Type B pancreatic cell (in vitro differentiated cells): ENCODE measurements at regions not wholly inside any gene's neighbourhood (a gene's known extent, or its start where the extent isn't known, plus 50 kb on each side); places are given as distances from the start of the nearest gene placed in this dataset.

Source experiments
- DNase-seq: peaks from one replicate; pipeline ENCODE4 v3.0.0; 2021; ENCODE audit warnings: mixed read lengths; ENCODE audit not compliant: unreplicated experiment; ENCODE audit errors: extremely low spot score
- H3K27ac Mint-ChIP-seq: 2 replicates; pipeline ENCODE4 v1.8.0; 2021; ENCODE audit warnings: mild to moderate bottlenecking, mixed read lengths
- H3K27me3 Mint-ChIP-seq: 2 replicates; pipeline ENCODE4 v1.8.0; 2021; ENCODE audit warnings: mixed read lengths
- H3K36me3 Mint-ChIP-seq: 2 replicates; pipeline ENCODE4 v1.8.0; 2021; ENCODE audit warnings: mixed read lengths
- H3K4me1 Mint-ChIP-seq: one replicate; pipeline ENCODE4 v1.8.0; 2021; ENCODE audit warnings: mixed read lengths; ENCODE audit not compliant: unreplicated experiment
- H3K4me3 Mint-ChIP-seq: 2 replicates; pipeline ENCODE4 v1.8.0; 2021; ENCODE audit warnings: mild to moderate bottlenecking, mixed read lengths
- H3K9me3 Mint-ChIP-seq: 2 replicates; pipeline ENCODE4 v1.8.0; 2021; ENCODE audit warnings: mixed read lengths
- CTCF ChIP-seq: fragments of 200-600 bp; sonication (generic); conservative IDR thresholded peaks from 2 replicates; pipeline ENCODE4 v1.5.0; 2021; ENCODE audit warnings: antibody characterized with exemption, mild to moderate bottlenecking

GRCh38 chr18:59787998-59788790 lies 91.0 kb upstream of the CCBE1 start:
- H3K27ac Mint-ChIP-seq, result no peak overlapping the region
- peaks cover 5% of the 10 kb centered on the region for H3K27me3 Mint-ChIP-seq
- no peak overlapping the region for H3K4me3 Mint-ChIP-seq
- no peak for TF ChIP-seq CTCF
- peaks cover 14% of the 10 kb centered on the region for H3K4me1 Mint-ChIP-seq
- DNase-seq, result no peak
- no peaks in the 10 kb centered on the region for H3K9me3 Mint-ChIP-seq
- no peaks in the 10 kb centered on the region for H3K36me3 Mint-ChIP-seq

GRCh38 chr18:59784694-59785093 lies 87.5 kb upstream of the CCBE1 start:
- TF ChIP-seq CTCF, result no peak
- Mint-ChIP-seq H3K4me1 (peaks cover 17% of the 10 kb centered on the region), H3K27me3 (peaks cover 9% of the 10 kb centered on the region), H3K36me3 (no peaks in the 10 kb centered on the region), H3K27ac (no peak overlapping the region), H3K9me3 (no peaks in the 10 kb centered on the region), H3K4me3 (no peak overlapping the region)
- DNase-seq, result no peak

DNA sequence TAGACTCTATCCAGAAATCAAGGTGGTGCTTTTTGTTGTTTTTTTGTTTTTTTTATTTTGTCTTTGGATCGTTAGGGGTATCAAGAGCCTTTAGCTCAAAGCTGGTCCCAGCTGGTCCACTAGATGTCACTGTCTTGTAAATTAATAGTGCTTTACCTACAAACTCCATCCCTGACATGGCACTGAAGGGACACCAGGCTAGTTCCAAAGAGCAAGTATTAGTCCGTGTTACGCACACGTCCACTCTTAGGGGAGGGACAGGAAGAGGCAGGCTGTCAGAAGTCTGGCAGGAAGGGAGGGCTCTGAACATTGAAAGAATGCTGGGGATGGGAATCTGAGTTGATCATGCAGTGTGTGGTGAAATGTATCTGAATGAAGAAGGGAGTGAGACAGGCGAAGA lies 85.9 kb upstream of the CCBE1 start:
- peaks cover 9% of the 10 kb centered on the region for H3K4me1 Mint-ChIP-seq
- no peaks in the 10 kb centered on the region for H3K36me3 Mint-ChIP-seq
- H3K27ac Mint-ChIP-seq, result no peak overlapping the region
- H3K9me3 Mint-ChIP-seq, result no peaks in the 10 kb centered on the region
- no peak overlapping the region for H3K4me3 Mint-ChIP-seq
- peak; percentile 69 for TF ChIP-seq CTCF
- peaks cover 13% of the 10 kb centered on the region for H3K27me3 Mint-ChIP-seq
- DNase-seq, result no peak

DNA sequence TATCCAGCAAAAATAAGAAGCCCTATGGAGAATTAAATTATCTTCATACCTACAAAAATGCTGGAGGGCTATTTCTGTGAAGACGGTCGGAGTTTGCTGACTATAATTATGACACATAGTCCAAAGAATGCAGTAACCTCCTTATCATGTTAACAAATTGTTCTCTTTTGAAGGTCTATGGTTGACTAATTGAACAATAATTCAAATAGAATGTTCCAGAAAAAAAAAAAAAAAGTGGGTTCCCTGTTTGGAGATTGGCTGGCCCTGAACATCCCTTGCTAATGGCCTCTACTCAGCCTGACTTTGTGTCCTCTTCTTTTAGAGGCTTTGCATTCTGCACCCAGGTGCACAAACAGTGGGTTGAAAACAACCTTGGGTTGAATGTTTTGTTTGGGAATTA lies 82.8 kb upstream of the CCBE1 start:
- H3K36me3 Mint-ChIP-seq, result no peaks in the 10 kb centered on the region
- H3K4me3 Mint-ChIP-seq, result no peak overlapping the region
- peaks cover 4% of the 10 kb centered on the region for H3K4me1 Mint-ChIP-seq
- peaks cover 5% of the 10 kb centered on the region for H3K9me3 Mint-ChIP-seq
- no peak for DNase-seq
- peaks cover 25% of the 10 kb centered on the region for H3K27me3 Mint-ChIP-seq
- TF ChIP-seq CTCF, result no peak
- H3K27ac Mint-ChIP-seq, result no peak overlapping the region

GRCh38 chr18:59778434-59778833 lies 81.2 kb upstream of the CCBE1 start:
- peaks cover 4% of the 10 kb centered on the region for H3K4me1 Mint-ChIP-seq
- no peak for DNase-seq
- H3K36me3 Mint-ChIP-seq, result no peaks in the 10 kb centered on the region
- no peak for TF ChIP-seq CTCF
- no peak overlapping the region for H3K27ac Mint-ChIP-seq
- peaks cover 9% of the 10 kb centered on the region for H3K9me3 Mint-ChIP-seq
- no peak overlapping the region for H3K4me3 Mint-ChIP-seq
- H3K27me3 Mint-ChIP-seq, result peaks cover 38% of the 10 kb centered on the region
